Activated CD4-positive, CD25-positive, alpha-beta regulatory T cell (primary cell): ENCODE measurements at regions not wholly inside any gene's neighbourhood (a gene's known extent, or its start where the extent isn't known, plus 50 kb on each side); places are given as distances from the start of the nearest gene placed in this dataset.

Experiments
- DNase-seq, 4 experiments: peaks; one replicate each; lab custom pipeline; 2025; lab: John Stamatoyannopoulos, UW

DNA sequence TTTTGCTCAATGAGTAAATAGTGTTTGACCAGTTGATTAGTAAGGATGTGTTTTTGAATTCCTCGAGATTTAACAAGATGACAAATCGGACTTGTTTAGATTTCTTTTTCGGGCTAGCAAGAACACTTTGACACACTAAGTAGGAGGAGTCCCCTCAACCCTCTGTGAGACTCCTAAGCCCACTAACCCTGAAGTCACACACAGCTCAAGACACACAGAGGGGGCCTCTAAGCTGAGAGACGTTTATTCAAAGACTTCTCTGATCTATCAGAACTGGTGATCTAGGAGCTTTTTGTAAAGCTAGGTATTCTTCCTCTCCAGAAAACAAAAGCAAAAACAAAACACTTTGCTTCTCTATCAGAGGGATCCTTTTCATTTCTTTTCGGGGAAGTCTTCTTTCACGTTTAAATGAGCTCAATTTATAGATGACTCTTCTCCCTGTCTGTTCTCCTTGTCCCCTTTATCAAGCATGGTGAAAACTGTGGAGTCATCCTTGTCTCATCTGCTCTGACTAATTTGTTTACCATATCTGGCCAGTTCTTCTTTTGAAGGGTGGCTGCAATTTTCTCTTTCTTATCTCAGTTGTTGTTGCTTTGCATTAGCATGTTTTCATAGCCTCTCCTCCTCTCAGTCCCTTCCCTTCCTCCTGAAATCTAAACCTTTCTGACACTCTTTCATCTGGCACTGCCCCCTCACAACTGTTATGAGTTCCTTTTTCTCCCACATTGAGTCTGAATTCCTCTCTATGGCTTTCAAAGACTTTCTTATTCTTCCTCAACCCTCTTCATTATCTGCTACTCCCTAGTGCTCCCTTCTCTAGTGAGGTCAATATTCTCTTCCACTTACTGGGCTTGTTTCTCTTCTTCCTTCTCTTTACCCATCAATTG is 68.5 kb upstream of the RAI14 start:
- no peak for DNase-seq

DNA sequence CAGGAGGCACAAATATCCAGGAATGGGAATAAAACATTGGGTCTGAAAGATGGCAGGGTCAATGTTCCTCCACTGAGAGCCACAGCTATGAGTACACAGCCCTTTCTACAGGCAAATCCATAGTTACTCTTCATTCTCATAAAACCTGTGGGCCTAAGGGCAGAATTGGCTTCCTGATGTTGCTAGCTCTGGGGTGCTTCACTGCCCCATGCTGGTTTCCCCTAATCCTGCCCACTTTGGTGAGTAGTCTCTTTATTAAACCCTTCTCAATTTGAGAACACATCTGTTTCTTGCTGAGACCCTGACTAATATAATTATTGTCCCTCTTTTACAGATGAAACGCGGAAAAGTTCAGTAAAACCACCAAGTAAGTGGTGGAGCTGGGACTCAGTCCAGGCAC is 66.3 kb upstream of the RAI14 start:
- no peak for DNase-seq

DNA sequence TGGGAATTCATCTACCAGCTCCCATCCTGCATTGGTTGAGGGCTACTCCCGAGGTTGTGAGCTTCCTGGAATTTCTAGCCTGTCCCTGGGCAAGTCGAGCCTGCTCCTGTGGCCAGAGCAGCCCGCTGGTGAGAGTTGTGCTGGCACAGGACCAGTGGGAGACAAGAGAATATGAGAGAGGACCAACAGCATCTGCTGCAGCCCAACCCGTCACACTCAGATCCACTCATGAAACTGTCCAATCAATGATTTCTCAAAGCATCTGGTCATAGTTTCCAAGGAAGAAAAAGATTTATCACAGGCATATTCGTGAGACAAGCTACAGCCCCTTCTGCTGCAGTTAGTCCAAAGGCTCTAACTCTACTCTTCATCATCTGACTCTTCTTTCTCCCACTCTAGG is 64.4 kb upstream of the RAI14 start:
- DNase-seq = no peak

DNA sequence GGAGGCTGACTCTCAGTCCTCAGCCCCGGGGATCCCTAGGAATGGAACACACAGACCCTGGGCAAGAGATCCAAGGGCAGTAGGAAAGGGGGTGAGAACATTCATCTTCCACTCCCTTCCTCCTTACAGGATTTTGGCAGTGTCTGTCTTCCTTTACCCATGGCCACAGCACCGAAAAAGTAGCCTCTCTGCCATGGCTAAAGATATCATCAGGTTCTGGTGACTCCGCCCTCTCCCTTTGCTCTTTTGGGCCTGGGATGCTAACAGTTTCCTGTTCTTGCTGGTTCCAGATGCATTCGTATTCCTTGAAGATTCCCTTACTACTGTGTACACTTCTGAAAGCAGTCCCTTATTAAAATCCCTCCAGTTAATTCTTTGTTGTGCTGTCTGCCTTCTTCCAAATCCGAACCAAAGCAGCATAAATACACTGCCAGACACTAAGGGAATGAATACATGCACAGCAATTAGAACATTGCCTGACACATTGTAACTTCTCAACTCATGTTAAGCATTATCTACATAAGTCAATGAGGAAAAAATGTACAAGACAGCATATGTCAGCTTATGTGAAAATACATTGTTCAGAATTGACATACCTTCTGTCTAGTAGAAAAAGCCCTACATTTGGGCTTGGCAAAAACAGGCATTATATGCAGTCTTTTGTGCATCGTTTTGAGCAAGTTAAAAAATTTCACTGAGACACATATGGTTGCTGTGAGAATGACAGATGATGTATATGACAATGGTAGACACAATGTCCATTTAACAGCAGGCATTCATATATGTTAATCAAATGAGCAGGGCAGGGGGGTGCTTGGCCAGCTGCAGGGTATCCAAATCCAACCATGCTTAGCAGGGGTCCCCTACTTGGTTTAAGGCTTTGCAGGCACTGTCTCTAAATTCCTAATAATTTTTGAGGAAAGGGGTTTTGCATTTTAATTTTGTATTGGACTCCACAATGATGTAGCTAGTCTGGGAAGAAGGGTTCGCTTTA is 58.8 kb upstream of the RAI14 start:
- no peak for DNase-seq

DNA sequence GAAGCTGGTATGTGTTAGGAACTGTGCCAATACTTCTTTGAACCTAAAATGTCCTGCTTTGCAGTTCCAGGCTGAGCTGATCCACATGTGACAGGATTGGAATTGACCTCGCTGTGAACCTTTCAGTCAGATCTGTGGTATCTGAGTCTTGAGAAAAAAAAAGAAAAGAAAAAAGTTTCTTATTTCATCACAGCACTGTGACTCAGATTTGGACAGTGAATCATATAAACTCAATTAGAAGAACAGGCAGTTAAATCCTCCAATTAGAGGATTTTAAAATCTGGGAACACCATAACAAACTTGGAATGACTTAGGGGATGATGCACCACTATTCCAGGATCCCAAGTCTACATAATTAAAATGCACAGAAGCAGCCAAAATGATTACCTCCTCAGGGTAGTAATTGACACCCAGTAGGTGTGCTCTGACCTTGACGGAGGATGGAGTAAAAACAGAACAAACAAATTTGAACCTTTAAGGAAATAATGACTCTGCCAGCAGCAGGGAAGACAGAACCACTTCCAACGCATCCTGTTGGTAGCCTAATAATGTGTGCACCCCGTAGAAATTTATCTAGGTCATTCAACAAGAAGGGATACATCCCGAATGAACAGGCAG is 57.8 kb upstream of the RAI14 start:
- no peak for DNase-seq

DNA sequence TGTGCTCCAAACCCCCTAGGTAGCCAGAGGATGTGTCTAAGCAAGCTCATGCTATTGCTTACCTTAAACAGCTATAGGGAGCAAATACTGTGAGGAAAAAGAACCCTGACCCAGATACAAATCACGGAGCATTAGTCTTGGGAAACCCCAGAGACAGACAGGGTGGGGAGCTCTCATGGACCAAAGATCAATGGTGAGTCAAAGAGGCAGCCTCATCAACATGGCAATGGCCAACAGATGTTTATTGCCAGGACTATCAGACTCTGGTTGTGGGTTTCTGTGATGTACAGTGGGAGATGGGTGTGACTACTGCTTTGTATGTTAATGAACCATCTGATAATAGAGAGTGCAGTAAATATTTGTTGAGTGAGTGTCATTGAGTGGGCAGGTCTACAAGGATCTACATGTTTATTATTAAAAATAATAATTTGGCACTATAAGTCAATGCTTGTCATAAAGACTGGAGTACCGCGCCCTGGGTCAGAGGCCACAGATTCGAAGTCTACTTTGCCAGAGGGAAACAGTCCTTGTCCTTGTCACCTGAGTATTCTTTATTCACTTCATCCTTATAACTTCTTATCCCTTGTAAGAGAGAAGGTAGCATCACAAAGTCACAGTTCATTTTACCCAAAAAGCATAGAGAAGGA is 56.5 kb upstream of the RAI14 start:
- no peak for DNase-seq

DNA sequence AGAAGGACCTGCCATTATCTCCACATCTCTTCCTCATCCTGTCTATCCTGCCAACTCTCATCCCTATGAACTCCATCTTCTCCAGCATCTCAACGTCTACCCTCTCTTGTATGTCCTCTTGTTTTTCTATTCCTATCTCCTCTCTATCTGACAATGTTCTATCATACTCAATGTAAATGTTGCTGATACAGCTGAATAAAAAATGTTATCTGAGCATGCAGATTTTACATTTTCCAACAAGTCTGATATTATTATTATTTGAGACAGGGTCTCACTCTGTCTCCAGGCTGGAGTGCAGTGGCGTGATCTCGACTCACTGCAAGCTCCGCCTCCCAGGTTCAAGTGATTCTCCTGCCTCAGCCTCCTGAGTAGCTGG is 56.0 kb upstream of the RAI14 start:
- DNase-seq = no peak

DNA sequence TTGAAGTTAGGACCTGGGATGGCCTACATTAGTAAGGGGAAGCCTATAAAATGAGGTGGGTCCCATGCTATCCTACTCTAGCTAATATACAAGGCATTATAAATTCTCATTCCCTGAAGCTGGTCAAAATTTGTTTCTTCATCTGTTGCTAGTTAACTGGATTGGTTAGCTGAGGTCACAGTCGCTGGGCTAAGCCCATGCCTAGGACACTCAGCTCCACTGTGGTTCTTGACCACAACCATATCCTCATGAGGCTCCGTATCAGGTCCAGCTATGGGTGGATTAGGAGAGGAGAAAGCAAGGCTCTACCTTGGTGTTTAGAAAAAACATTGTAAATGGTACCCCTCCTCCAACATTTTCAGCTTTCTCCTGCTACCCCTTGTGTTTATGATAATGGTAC is 52.8 kb upstream of the RAI14 start:
- no peak for DNase-seq

DNA sequence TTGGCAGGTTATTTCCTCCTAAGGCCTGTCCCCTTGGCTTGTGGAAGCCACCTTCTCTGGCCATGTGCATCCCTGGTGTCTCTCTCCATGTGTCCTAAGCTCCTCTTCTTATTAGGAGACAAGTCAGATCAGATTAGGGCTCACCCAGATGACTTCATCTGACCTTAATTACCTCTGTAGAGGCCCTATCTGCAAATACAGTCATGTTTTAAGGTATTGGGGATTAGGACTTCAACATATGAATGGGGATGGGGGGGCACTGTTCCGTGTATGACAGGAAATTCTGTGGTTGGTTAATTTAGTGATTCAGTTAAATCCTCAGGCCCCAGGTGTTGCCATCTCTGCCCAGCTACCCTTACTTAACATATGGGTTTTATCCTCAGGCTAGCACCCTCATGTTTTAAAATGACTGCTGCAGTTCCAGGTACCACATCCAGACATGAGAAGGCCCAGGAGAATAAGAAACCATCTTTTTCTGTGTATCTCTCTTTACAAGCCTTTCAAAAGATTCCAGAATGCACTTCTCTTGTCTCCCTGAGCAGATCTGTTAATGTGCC is 51.9 kb upstream of the RAI14 start:
- no peak for DNase-seq

DNA sequence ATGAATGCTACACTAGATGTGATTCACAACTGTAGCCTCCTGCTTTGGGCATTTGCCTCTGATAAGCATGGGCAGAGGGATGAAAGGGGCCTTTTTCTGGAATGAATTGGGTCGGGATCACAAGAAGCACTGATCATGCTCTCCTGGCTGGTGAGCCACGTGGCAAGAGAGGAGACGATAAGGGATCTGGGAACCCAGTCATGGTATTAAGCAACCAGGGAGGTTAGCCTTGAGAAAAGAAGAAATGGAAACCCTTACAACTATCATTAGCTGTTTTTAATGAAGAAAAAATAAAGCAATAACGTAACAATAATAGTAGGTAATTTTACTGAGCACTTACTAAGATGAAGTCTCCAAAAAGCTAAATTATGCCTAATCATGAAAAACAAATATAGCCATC is 50.0 kb upstream of the RAI14 start:
- no peak for DNase-seq
